Mesenteric fat pad (tissue), 1 donor: ENCODE measurements at regions not wholly inside any gene's neighbourhood (a gene's known extent, or its start where the extent isn't known, plus 50 kb on each side); places are given as distances from the start of the nearest gene placed in this dataset.

ENCODE experiments used
- DNase-seq: peaks from one replicate; pipeline ENCODE4 v3.0.0-alpha.2; 2020; ENCODE audit warnings: low spot score
- donor health status: DM: yes; HTN: yes; CAD: no.

DNA sequence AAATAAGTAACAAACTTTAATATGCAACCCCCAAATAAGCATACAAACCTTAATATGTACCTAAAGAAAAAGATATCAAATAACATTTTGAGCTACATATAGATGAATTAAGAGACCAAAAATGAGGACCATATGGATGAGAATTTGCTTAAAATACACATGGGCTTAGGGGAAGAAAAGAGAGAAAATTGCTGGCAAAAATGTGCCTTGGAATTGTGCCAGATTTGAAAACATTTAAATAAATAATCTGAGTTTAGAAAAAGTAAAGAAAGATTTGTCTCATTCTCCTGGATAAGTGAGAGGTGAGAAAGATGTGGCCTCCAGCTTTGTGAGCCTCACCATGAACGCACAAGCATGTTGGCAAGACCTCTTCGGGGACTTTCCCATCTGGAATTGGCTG, 372.6 kb downstream of the SOX11 start:
- DNase-seq, result no peak

- no peak for DNase-seq
These were observed 373.5 kb downstream of the SOX11 start for GRCh38 chr2:6065703-6066102.

GRCh38 chr2:6067089-6067488, 374.9 kb downstream of the SOX11 start:
- no peak for DNase-seq

GRCh38 chr2:6067806-6068205, 375.6 kb downstream of the SOX11 start:
- DNase-seq, result no peak

DNA sequence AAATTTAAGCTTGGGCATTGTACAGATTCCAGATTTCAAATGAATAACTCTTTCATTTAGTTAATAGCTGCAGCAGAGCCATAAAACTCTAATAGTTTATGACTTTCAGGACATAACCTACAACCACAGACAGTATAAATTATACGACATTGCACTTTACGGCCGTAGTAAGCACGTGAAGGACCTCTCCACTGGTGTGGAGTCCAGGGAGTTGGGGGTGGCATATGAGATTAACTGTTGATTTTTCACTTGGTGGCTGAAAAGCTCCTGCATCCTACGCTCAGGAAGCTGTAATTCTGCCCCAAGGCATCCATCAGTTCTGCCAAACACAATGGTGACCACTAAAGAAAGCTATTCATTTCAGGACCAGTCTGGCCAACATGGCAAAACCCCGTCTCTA, 376.2 kb downstream of the SOX11 start:
- DNase-seq, result no peak

GRCh38 chr2:6069381-6069780, 377.2 kb downstream of the SOX11 start:
- no peak for DNase-seq

GRCh38 chr2:6071519-6071918, 379.3 kb downstream of the SOX11 start:
- DNase-seq, result no peak

GRCh38 chr2:6072276-6072675, 380.1 kb downstream of the SOX11 start:
- no peak for DNase-seq

DNA sequence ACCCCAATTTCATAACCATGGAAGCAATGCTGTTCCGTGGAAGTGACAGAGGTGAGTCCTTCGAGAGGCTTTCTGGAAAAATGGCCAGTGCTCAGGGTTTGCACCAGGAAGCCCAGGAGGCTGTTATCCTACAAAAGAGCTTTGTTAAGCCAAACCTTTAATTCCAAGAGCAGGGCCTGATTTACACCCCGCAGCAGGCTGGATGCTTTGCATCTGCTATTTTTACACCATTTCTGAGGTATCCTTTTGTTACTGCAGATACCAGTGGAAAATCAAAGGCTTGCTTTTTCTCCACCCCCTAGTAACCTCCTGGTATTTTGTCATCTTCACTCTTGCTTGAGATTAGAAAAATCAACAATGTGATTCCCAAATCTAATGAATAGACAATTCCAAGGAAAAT, 380.6 kb downstream of the SOX11 start:
- no peak for DNase-seq

DNA sequence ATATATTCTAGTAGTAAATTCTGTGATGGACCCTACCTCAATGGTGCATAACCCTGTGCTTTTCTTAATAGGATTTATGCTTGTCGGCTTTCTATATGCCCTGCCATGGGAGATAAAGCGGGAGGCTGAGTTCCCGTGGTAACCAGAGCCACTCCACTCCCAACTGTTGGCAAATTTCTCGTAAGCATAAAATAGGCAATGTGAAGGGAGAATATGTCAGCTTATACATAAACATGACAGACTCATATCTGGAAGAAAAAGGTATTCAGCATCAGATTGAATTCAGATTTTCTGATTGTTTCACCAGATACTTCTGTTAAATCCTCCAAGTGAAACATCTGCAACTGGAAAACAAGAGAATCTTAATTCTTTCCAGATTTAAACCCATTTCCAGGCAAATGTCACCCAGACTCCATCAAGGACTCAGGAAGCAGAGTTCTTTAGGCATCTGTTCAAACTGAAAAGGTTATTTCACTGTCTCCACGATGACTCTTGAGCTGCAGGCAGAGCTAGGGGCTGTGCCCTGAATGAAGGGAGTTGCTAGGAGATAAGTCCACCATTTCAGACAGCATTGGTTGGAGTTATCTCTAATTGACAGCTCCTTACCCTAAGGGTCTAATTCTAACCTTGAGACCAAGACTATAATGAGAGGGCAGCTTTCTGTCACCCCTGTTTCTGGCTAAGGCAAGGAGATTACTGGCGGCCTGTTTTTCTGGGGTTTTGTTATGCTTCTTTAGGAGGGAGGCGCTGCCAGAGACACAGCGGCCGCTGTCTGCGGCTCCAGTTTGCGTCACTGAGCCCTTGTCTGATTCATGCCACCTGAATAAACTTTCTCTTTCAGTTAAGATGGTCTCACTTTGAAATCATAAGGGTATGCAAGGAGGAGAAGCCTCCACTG, 381.3 kb downstream of the SOX11 start:
- DNase-seq, result no peak

DNA sequence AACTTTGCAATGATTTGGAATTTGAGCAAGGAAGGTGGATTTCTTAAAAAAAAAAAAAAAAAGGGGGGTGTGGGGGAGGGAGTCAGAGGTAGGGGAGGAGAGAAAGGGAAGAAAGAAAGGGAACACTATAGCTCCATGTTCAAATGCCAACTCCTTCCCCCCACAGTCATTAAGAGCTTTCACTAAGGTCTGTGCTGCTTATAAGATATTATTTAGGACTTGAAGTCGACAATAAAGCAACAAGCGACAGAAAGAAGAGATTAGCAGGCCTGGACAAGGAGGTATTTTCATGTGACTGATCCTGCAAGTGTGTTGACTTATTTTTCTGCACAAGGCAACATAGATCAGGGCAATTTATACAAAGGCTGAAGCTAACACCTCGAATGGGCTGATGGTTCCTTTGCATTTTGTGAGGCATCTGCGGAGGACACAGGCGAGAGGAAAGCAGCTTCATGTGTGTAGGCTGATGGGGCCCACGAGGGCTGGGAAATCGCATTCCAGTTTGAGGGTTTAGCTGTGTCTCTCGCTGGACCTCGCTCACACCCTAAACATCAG, 382.0 kb downstream of the SOX11 start:
- DNase-seq, result no peak

GRCh38 chr2:6077585-6077984, 385.4 kb downstream of the SOX11 start:
- no peak for DNase-seq

DNA sequence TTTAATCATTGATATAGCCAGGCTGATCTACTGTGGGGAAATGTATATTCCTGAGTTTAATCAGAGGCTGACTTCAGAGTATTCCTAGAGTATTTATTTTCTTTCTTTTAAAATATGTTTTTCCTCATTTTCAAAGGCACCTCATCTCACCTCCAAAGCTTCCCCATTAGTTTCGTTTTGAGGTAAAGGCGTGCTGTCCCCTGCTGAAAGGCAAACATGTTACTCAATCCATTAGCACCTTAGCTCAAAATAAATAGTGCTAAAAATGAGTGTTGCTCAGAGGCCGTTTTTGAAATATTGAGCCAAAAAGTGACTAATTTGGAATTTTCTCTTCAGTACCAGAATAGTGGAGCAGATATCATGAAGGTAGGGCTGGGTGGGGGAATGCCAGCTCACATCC, 386.2 kb downstream of the SOX11 start:
- no peak for DNase-seq

DNA sequence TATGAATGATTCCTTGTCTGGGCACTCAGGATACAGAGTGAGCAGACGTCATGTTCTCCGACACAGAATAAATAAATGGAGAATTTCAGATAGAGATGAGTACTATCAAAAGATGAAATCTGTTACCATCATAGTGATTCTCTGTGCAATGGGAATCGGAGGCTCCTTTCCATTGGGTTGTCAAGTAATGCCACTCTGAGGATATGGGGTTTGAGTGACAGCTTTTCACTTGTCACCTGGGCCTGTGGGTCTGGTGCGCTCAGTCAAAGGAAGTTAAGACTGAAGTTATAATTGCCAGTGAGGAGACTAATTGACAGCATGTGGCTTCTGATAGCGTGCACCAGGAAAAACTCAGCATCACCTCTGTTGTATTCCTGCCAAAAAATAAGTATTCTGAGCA, 387.2 kb downstream of the SOX11 start:
- DNase-seq, result no peak

DNA sequence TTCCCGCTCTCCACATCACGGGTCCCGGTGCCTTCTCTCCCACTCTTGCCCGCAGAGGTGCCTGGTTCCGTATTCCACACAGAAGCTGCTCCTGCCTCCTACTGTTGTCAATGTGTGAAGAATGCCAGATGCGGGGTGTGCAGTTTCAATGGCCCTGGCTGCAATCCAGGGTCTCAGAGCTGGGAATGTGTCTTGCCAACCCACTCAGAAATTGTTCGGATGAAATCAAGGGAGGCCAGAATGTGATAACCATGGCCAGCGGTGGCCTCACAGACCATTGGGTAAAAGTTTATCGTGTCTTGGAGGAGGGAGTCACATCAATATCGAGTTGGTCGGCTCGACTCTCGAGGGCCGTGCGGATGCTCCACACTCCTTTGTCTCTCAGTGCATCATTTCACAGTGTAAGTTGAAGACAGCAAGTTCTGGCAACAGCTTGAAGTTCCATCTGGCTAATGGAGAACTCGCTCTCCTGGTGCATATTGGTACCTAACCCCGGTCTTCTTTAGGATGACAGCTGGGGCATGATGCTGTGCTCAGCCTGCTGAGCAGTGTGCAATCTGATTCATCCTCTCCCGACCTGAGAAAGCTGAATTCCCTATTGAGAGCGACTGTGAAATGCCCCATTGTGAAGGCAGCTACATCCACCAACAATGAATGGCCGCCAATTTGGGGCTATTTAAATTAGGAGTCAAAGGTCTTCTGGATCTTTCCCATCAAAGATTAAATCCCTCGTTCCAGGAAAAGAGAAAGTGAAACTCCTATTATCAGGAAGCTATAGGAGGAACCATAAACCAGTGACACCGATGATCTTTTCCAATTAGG, 389.0 kb downstream of the SOX11 start:
- no peak for DNase-seq

- no peak for DNase-seq
These were observed 389.9 kb downstream of the SOX11 start for GRCh38 chr2:6081955-6082624.

GRCh38 chr2:6082625-6083018, 390.4 kb downstream of the SOX11 start:
- DNase-seq, result no peak

DNA sequence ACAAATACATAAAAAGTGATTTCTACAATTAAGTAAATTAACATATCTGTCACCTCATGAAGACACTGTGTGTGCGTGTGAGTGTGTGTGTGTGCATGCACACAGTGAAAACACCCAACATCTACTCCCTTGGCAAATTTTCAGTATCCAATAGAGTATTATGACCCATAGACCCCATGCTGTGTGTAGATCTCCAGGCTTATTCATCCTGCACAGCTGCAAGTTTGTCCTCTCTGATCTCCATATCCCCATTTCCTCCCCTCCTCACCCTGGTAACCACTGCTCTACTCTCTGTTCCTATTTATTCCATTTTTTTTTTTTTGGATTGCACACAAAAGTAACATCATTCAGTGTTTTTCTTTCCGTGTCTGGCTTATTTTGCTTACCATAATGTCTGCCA, 391.0 kb downstream of the SOX11 start:
- no peak for DNase-seq

DNA sequence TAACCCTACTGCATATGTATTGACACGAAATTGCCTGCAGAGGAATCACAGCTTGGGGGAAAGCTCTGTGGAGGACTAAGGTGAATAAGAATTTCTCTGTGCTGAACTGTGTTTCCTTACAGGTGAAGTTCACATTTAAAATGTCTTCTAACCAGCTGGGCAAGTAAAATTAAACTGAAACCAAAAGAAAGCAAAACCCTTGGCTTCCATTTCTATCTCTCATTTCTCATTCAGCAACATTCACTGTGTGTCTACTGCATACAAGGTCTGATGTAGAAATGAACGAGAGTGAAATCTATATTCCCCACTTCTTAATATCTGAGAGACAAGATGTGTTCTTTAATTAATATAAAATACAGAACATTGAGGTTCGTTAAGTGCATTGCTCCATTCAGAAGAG, 397.3 kb downstream of the SOX11 start:
- DNase-seq, result no peak

GRCh38 chr2:6103372-6103771, 411.2 kb downstream of the SOX11 start:
- DNase-seq, result no peak

- DNase-seq, result no peak
These were observed 411.8 kb downstream of the SOX11 start for GRCh38 chr2:6103949-6104348.

GRCh38 chr2:6107290-6107689, 415.1 kb downstream of the SOX11 start:
- DNase-seq, result no peak
